ENCODE measurements at regions not wholly inside any gene's neighbourhood (a gene's known extent, or its start where the extent isn't known, plus 50 kb on each side); places are given as distances from the start of the nearest gene placed in this dataset.

- TF ChIP-seq CTCF (IDR thresholded peaks at IDR 0.05; ENCODE audit: low read length) (no peak), EZH2 (IDR thresholded peaks at IDR 0.05; ENCODE audit: borderline replicate concordance, low read length) (no peak)
Measured at GRCh38 chr4:170750519-170750918, 660.8 kb upstream of the AADAT start.

Measured in OCI-LY1 (cell line).